ENCODE measurements at regions not wholly inside any gene's neighbourhood (a gene's known extent, or its start where the extent isn't known, plus 50 kb on each side); places are given as distances from the start of the nearest gene placed in this dataset.

DNA sequence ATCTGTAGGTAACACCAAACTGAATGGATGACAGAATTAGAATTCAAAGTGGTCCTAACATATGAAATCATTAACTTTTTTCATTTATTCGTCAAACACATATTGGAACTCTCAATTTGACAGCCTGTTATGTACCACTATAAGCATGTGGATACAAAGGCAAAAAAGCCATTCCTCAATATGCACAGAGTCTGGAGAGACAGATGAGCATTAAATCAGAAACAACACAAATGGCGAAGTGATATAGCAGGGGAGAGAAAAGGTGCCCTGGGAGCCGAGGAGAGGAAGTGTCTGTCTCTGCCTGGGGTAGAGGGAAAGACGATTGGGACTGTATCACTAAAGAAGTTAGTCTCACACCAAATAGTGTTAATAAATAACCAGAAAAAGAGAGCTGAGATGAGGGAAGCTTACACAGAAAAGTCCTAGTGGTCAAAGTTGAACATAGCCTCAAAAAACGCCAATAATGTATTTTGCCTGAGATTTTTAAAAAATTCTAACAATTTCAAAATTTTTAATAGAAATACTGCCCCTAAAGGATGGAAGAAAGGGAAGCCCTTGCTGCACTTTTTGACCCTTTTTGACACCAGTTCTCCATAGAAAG is 417.5 kb downstream of the TUSC7 start:
- H2AFZ ChIP-seq = no peak overlapping the region
- Mint-ChIP-seq H3K36me3 (ENCODE audit: low read depth) (no peaks in the 10 kb centered on the region), H3K9me3 (no peaks in the 10 kb centered on the region), H3K4me3 (no peak overlapping the region), H3K27ac (no peak overlapping the region), H3K4me1 (peaks cover 13% of the 10 kb centered on the region), H3K27me3 (ENCODE audit: insufficient read depth, low read depth, poor library complexity) (peaks cover 1% of the 10 kb centered on the region)
- H3F3A ChIP-seq (replicated peaks; ENCODE audit: low read depth) = no peaks in the 10 kb centered on the region
- no peak overlapping the region for H3K27ac ChIP-seq (ENCODE audit: low read depth)
- DNase-seq (ENCODE audit: low spot score) = no peak
- H3K9me2 ChIP-seq (ENCODE audit: insufficient read depth) = no peaks in the 10 kb centered on the region
- H3K4me1 ChIP-seq (ENCODE audit: insufficient read depth) = no peaks in the 10 kb centered on the region
- no peak for TF ChIP-seq STAT1 (IDR thresholded peaks at IDR 0.05; ENCODE audit: unreplicated experiment)
- no peak for TF ChIP-seq NANOG (IDR thresholded peaks at IDR 0.05; ENCODE audit: borderline replicate concordance)
- TF ChIP-seq, protein P1, sequence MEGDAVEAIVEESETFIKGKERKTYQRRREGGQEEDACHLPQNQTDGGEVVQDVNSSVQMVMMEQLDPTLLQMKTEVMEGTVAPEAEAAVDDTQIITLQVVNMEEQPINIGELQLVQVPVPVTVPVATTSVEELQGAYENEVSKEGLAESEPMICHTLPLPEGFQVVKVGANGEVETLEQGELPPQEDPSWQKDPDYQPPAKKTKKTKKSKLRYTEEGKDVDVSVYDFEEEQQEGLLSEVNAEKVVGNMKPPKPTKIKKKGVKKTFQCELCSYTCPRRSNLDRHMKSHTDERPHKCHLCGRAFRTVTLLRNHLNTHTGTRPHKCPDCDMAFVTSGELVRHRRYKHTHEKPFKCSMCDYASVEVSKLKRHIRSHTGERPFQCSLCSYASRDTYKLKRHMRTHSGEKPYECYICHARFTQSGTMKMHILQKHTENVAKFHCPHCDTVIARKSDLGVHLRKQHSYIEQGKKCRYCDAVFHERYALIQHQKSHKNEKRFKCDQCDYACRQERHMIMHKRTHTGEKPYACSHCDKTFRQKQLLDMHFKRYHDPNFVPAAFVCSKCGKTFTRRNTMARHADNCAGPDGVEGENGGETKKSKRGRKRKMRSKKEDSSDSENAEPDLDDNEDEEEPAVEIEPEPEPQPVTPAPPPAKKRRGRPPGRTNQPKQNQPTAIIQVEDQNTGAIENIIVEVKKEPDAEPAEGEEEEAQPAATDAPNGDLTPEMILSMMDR (conservative IDR thresholded peaks at IDR 0.05; ENCODE audit: low read depth in 2 of 2) = peak in 1 of 2 experiments; percentile 35; a peak in 1 of 4 replicates
- no peak for ATAC-seq
- H3K4me2 ChIP-seq = no peak overlapping the region
- no peaks in the 10 kb centered on the region for H4K20me1 ChIP-seq (replicated peaks; ENCODE audit: insufficient read depth)
- no peaks in the 10 kb centered on the region for H3K27me3 ChIP-seq (ENCODE audit: insufficient read depth)
- no peak overlapping the region for H3K4me3 ChIP-seq
- no peaks in the 10 kb centered on the region for H3K79me2 ChIP-seq (replicated peaks; ENCODE audit: insufficient read depth)
- H3K36me3 ChIP-seq (ENCODE audit: insufficient read depth) = no peaks in the 10 kb centered on the region

DNA sequence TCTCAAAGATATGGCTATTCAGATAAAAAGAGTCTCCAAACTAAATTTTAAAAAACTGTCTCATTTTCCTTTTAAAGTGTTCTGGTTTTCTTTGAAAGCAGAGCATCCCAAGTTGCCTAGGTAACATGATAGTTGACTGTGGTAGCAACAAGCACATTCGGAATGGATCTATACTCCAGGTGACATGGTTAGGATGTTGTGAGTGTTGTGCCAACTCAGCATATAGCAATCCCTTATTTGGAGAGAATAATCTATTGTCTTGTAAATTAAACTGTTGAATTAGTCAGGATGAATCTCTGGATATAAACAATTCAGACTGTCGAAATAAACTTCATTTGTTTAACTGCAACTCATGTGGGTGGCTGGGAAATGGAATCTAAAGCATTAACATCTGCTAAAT is 418.6 kb downstream of the TUSC7 start:
- Histone ChIP-seq H4K20me1 (replicated peaks; ENCODE audit: insufficient read depth) (no peaks in the 10 kb centered on the region), H3K79me2 (replicated peaks; ENCODE audit: insufficient read depth) (no peaks in the 10 kb centered on the region), H3F3A (replicated peaks; ENCODE audit: low read depth) (no peaks in the 10 kb centered on the region), H2AFZ (no peak overlapping the region), H3K36me3 (ENCODE audit: insufficient read depth) (no peaks in the 10 kb centered on the region), H3K9me2 (ENCODE audit: insufficient read depth) (no peaks in the 10 kb centered on the region), H3K4me1 (ENCODE audit: insufficient read depth) (no peaks in the 10 kb centered on the region), H3K27ac (ENCODE audit: low read depth) (no peak overlapping the region), H3K4me2 (no peak overlapping the region), H3K4me3 (no peak overlapping the region), H3K27me3 (ENCODE audit: insufficient read depth) (no peaks in the 10 kb centered on the region)
- Mint-ChIP-seq H3K4me3 (no peak overlapping the region), H3K36me3 (ENCODE audit: low read depth) (no peaks in the 10 kb centered on the region), H3K27ac (no peak overlapping the region), H3K27me3 (ENCODE audit: insufficient read depth, low read depth, poor library complexity) (peaks cover 1% of the 10 kb centered on the region), H3K9me3 (no peaks in the 10 kb centered on the region), H3K4me1 (peaks cover 13% of the 10 kb centered on the region)
- ATAC-seq (no peak), DNase-seq (ENCODE audit: low spot score) (no peak)
- TF ChIP-seq EZH2 (IDR thresholded peaks at IDR 0.05; ENCODE audit: low read depth, unreplicated experiment) (no peak), POLR2AphosphoS5 (IDR thresholded peaks at IDR 0.05; ENCODE audit: low read depth) (no peak), CREB1 (CRISPR knock-in tag; IDR thresholded peaks at IDR 0.05; ENCODE audit: low read depth) (no peak), ZNF331 (CRISPR knock-in tag; IDR thresholded peaks at IDR 0.05; ENCODE audit: low read depth) (no peak), EZH2phosphoT487 (IDR thresholded peaks at IDR 0.05; ENCODE audit: unreplicated experiment) (no peak), STAT1 (IDR thresholded peaks at IDR 0.05; ENCODE audit: unreplicated experiment) (no peak), NANOG (IDR thresholded peaks at IDR 0.05; ENCODE audit: borderline replicate concordance) (no peak), ZNF114 (CRISPR knock-in tag; IDR thresholded peaks at IDR 0.05) (no peak)
- TF ChIP-seq, protein P2, sequence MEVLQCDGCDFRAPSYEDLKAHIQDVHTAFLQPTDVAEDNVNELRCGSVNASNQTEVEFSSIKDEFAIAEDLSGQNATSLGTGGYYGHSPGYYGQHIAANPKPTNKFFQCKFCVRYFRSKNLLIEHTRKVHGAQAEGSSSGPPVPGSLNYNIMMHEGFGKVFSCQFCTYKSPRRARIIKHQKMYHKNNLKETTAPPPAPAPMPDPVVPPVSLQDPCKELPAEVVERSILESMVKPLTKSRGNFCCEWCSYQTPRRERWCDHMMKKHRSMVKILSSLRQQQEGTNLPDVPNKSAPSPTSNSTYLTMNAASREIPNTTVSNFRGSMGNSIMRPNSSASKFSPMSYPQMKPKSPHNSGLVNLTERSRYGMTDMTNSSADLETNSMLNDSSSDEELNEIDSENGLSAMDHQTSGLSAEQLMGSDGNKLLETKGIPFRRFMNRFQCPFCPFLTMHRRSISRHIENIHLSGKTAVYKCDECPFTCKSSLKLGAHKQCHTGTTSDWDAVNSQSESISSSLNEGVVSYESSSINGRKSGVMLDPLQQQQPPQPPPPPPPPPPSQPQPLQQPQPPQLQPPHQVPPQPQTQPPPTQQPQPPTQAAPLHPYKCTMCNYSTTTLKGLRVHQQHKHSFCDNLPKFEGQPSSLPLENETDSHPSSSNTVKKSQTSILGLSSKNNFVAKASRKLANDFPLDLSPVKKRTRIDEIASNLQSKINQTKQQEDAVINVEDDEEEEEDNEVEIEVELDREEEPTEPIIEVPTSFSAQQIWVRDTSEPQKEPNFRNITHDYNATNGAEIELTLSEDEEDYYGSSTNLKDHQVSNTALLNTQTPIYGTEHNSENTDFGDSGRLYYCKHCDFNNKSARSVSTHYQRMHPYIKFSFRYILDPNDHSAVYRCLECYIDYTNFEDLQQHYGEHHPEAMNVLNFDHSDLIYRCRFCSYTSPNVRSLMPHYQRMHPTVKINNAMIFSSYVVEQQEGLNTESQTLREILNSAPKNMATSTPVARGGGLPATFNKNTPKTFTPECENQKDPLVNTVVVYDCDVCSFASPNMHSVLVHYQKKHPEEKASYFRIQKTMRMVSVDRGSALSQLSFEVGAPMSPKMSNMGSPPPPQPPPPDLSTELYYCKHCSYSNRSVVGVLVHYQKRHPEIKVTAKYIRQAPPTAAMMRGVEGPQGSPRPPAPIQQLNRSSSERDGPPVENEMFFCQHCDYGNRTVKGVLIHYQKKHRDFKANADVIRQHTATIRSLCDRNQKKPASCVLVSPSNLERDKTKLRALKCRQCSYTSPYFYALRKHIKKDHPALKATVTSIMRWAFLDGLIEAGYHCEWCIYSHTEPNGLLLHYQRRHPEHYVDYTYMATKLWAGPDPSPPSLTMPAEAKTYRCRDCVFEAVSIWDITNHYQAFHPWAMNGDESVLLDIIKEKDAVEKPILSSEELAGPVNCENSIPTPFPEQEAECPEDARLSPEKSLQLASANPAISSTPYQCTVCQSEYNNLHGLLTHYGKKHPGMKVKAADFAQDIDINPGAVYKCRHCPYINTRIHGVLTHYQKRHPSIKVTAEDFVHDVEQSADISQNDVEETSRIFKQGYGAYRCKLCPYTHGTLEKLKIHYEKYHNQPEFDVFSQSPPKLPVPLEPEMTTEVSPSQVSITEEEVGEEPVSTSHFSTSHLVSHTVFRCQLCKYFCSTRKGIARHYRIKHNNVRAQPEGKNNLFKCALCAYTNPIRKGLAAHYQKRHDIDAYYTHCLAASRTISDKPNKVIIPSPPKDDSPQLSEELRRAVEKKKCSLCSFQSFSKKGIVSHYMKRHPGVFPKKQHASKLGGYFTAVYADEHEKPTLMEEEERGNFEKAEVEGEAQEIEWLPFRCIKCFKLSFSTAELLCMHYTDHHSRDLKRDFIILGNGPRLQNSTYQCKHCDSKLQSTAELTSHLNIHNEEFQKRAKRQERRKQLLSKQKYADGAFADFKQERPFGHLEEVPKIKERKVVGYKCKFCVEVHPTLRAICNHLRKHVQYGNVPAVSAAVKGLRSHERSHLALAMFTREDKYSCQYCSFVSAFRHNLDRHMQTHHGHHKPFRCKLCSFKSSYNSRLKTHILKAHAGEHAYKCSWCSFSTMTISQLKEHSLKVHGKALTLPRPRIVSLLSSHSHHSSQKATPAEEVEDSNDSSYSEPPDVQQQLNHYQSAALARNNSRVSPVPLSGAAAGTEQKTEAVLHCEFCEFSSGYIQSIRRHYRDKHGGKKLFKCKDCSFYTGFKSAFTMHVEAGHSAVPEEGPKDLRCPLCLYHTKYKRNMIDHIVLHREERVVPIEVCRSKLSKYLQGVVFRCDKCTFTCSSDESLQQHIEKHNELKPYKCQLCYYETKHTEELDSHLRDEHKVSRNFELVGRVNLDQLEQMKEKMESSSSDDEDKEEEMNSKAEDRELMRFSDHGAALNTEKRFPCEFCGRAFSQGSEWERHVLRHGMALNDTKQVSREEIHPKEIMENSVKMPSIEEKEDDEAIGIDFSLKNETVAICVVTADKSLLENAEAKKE (CRISPR knock-in tag; IDR thresholded peaks at IDR 0.05) = no peak
- TF ChIP-seq, protein P3, sequence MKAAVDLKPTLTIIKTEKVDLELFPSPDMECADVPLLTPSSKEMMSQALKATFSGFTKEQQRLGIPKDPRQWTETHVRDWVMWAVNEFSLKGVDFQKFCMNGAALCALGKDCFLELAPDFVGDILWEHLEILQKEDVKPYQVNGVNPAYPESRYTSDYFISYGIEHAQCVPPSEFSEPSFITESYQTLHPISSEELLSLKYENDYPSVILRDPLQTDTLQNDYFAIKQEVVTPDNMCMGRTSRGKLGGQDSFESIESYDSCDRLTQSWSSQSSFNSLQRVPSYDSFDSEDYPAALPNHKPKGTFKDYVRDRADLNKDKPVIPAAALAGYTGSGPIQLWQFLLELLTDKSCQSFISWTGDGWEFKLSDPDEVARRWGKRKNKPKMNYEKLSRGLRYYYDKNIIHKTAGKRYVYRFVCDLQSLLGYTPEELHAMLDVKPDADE (IDR thresholded peaks at IDR 0.05) = no peak

Data from GM23338 (cell line).